ENCODE measurements at regions not wholly inside any gene's neighbourhood (a gene's known extent, or its start where the extent isn't known, plus 50 kb on each side); places are given as distances from the start of the nearest gene placed in this dataset.

- H3K27ac ChIP-seq: no peak overlapping the region
- TF ChIP-seq, protein P1, sequence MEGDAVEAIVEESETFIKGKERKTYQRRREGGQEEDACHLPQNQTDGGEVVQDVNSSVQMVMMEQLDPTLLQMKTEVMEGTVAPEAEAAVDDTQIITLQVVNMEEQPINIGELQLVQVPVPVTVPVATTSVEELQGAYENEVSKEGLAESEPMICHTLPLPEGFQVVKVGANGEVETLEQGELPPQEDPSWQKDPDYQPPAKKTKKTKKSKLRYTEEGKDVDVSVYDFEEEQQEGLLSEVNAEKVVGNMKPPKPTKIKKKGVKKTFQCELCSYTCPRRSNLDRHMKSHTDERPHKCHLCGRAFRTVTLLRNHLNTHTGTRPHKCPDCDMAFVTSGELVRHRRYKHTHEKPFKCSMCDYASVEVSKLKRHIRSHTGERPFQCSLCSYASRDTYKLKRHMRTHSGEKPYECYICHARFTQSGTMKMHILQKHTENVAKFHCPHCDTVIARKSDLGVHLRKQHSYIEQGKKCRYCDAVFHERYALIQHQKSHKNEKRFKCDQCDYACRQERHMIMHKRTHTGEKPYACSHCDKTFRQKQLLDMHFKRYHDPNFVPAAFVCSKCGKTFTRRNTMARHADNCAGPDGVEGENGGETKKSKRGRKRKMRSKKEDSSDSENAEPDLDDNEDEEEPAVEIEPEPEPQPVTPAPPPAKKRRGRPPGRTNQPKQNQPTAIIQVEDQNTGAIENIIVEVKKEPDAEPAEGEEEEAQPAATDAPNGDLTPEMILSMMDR (conservative IDR thresholded peaks at IDR 0.05; ENCODE audit: low read depth): no peak
- ChIA-PET POLR2A (ENCODE audit: low non-redundant PET) (no interaction called here), CTCF (interaction anchor here (1.0 to 1.4 kb wide), 2 partner anchors 65 to 141 kb away, joined by 3 to 5 read pairs; no protein-coding TSS in a partner anchor)
- no peak for DNase-seq (ENCODE audit: low spot score)
Measured at GRCh38 chr9:14466828-14467227, 152.9 kb upstream of the NFIB start.

DNA sequence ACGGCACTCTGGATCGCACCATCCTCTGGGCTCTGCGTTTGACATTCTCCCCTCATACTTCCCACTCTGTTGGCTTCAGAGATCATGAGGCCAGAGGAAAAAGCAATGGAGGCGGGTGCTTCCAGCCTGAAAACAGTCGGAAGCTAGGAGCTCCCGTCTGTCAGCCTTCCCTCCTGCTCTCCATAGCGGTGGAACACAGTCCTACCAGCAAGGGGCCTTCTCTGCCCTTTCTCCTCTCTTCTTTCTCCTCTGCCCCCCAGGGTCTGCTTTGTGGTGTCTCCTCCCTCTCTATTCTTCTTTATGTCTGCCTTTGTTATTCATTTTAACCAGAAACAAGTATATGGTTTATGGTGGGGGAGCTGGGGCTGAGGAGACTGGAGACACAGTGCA, 152.5 kb upstream of the NFIB start:
- no peak overlapping the region for H3K27ac ChIP-seq
- CTCF ChIA-PET: interaction anchor here (1.0 to 1.4 kb wide), 2 partner anchors 65 to 142 kb away, joined by 3 to 5 read pairs; no protein-coding TSS in a partner anchor
- no peak for DNase-seq (ENCODE audit: low spot score)
- TF ChIP-seq, protein P1 (conservative IDR thresholded peaks at IDR 0.05; ENCODE audit: low read depth): no peak
- POLR2A ChIA-PET (ENCODE audit: low non-redundant PET): no interaction called here

DNA sequence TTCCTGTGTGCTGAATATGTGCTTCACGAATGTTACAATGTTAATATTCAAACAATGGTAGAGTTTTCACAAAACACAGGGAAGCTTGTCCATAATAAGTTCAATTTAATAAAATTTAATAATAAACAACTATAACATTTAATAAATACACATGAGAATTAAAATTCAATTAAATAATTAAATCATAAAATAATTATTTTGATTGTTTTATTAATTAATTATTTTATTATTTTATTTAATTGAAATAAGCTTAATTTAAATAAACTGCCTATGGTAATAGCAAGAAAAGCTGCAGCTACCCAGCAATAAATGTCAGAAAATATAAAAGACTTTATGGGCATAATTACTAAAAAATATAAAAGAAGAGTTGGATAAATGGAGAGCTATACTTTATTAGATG, 149.0 kb upstream of the NFIB start:
- DNase-seq (ENCODE audit: low spot score): no peak
- no peak overlapping the region for H3K27ac ChIP-seq
- ChIA-PET CTCF (interaction anchor here (0.7 kb wide), 1 partner anchor 225 kb away, joined by 3 read pairs; no protein-coding TSS in a partner anchor), POLR2A (ENCODE audit: low non-redundant PET) (no interaction called here)
- TF ChIP-seq, protein P1 (conservative IDR thresholded peaks at IDR 0.05; ENCODE audit: low read depth): no peak

GRCh38 chr9:14455243-14455642, 141.3 kb upstream of the NFIB start:
- TF ChIP-seq, protein P1 (conservative IDR thresholded peaks at IDR 0.05; ENCODE audit: low read depth): no peak
- DNase-seq (ENCODE audit: low spot score): no peak
- H3K27ac ChIP-seq: no peak overlapping the region
- ChIA-PET POLR2A (ENCODE audit: low non-redundant PET) (no interaction called here), CTCF (no interaction called here)

DNA sequence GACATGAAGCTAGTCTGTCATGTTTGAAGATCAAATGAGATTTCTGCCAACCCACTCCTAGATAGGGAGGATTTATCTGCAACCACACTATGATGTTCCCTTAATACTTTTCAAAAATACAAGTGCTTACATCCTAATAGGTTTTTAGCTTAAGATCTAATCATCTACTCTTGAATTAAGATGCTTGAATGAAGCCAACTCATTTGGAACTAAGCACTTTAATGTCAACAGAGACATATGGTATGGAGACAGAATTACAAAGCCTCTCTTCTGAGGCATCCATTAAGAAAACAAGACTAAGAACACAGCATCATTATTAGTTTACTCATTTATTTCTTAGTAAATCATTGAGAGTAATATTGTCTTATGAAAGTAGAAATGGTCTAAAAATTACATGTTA, 139.3 kb upstream of the NFIB start:
- CTCF ChIA-PET: no interaction called here
- TF ChIP-seq, protein P1 (conservative IDR thresholded peaks at IDR 0.05; ENCODE audit: low read depth): no peak
- DNase-seq (ENCODE audit: low spot score): no peak
- POLR2A ChIA-PET (ENCODE audit: low non-redundant PET): no interaction called here
- no peak overlapping the region for H3K27ac ChIP-seq

DNA sequence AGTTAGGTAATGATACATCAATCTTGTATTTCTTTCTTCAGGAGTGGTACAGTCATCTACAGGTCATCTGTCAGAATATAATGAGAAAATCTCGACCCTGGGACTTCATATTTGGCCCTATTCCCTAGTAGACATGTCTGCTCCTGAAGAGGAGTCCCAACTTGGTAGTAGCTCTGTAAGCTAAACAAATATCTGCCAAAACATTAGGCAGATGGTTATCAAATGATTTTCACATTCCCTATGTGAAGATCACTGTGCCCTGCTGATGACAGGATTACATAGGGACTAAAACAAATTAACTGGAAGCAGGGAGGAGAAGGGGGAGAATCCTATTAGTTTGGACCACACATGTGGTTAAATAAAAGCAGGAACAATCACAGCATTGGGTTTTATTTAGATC, 138.6 kb upstream of the NFIB start:
- TF ChIP-seq, protein P1 (conservative IDR thresholded peaks at IDR 0.05; ENCODE audit: low read depth): no peak
- POLR2A ChIA-PET (ENCODE audit: low non-redundant PET): no interaction called here
- no peak for DNase-seq (ENCODE audit: low spot score)
- H3K27ac ChIP-seq: no peak overlapping the region
- CTCF ChIA-PET: no interaction called here

GRCh38 chr9:14451949-14452348, 138.0 kb upstream of the NFIB start:
- CTCF ChIA-PET: interaction anchor here (0.6 kb wide), 1 partner anchor 1047 kb away, joined by 4 read pairs; no protein-coding TSS in a partner anchor

More at GRCh38 chr9:14451949-14452348, 138.0 kb upstream of the NFIB start:
- DNase-seq (ENCODE audit: low spot score): no peak
- H3K27ac ChIP-seq: no peak overlapping the region
- POLR2A ChIA-PET (ENCODE audit: low non-redundant PET): no interaction called here
- TF ChIP-seq, protein P1 (conservative IDR thresholded peaks at IDR 0.05; ENCODE audit: low read depth): no peak
